ENCODE measurements at regions not wholly inside any gene's neighbourhood (a gene's known extent, or its start where the extent isn't known, plus 50 kb on each side); places are given as distances from the start of the nearest gene placed in this dataset.
"Not testable (repeated sequence)": the region's sequence is repeated elsewhere in the genome, so short reads cannot be mapped to it uniquely, and the experiment has no call there.

GRCh38 chr4:181130317-181130716 lies 1112.9 kb upstream of the TENM3 start:
- not testable (repeated sequence) for DNase-seq

- no peak for DNase-seq
Observed at GRCh38 chr4:181137351-181137750, 1105.9 kb upstream of the TENM3 start.

GRCh38 chr4:181138116-181138515 lies 1105.1 kb upstream of the TENM3 start:
- DNase-seq: no peak

- DNase-seq: no peak
Observed at GRCh38 chr4:181140037-181140603, 1103.1 kb upstream of the TENM3 start.

- peak; percentile 44 to 50 for DNase-seq
Observed at GRCh38 chr4:181143250-181143854, 1099.8 kb upstream of the TENM3 start.

- DNase-seq: no peak
Observed at GRCh38 chr4:181146051-181146450, 1097.2 kb upstream of the TENM3 start.

- no peak for DNase-seq
Observed at GRCh38 chr4:181147416-181147951, 1095.7 kb upstream of the TENM3 start.

- DNase-seq: no peak
Observed at GRCh38 chr4:181148470-181148869, 1094.7 kb upstream of the TENM3 start.

- no peak for DNase-seq
Observed at GRCh38 chr4:181150191-181150590, 1093.0 kb upstream of the TENM3 start.

- DNase-seq: no peak
Observed at GRCh38 chr4:181151856-181152255, 1091.3 kb upstream of the TENM3 start.

- no peak for DNase-seq
Observed at GRCh38 chr4:181157647-181158046, 1085.6 kb upstream of the TENM3 start.

- DNase-seq: no peak
Observed at GRCh38 chr4:181158971-181159370, 1084.2 kb upstream of the TENM3 start.

- no peak for DNase-seq
Observed at GRCh38 chr4:181161669-181162068, 1081.5 kb upstream of the TENM3 start.

- no peak for DNase-seq
Observed at GRCh38 chr4:181162266-181162665, 1080.9 kb upstream of the TENM3 start.

GRCh38 chr4:181162676-181163075 lies 1080.5 kb upstream of the TENM3 start:
- no peak for DNase-seq

GRCh38 chr4:181166742-181167399 lies 1076.3 kb upstream of the TENM3 start:
- no peak for DNase-seq

- no peak for DNase-seq
Observed at GRCh38 chr4:181168011-181168805, 1075.0 kb upstream of the TENM3 start.

GRCh38 chr4:181173046-181173445 lies 1070.2 kb upstream of the TENM3 start:
- no peak for DNase-seq

- DNase-seq: no peak
Observed at GRCh38 chr4:181176306-181176705, 1066.9 kb upstream of the TENM3 start.

GRCh38 chr4:181181331-181181730 lies 1061.9 kb upstream of the TENM3 start:
- no peak for DNase-seq

- DNase-seq: no peak
Observed at GRCh38 chr4:181189751-181190150, 1053.5 kb upstream of the TENM3 start.

GRCh38 chr4:181193131-181193930 lies 1049.9 kb upstream of the TENM3 start:
- DNase-seq: no peak

- no peak for DNase-seq
Observed at GRCh38 chr4:181194096-181194495, 1049.1 kb upstream of the TENM3 start.
